ENCODE measurements at regions not wholly inside any gene's neighbourhood (a gene's known extent, or its start where the extent isn't known, plus 50 kb on each side); places are given as distances from the start of the nearest gene placed in this dataset.

GRCh38 chr12:108400056-108400455, 60.9 kb upstream of the CMKLR1 start:
- WGBS (ENCODE audit: extremely low coverage, insufficient coverage, low lambda C conversion rate) = no CpG with 5 or more reads among the region's 3 CpGs
- Histone ChIP-seq H3K79me2 (ENCODE audit: control insufficient read depth, insufficient read depth, low read length) (no peaks in the 10 kb centered on the region), H3K36me3 (ENCODE audit: control insufficient read depth, insufficient read depth, low read length) (no peaks in the 10 kb centered on the region), H2AK5ac (ENCODE audit: low read length) (no peak overlapping the region), H3K27me3 (ENCODE audit: insufficient read depth, low read length, poor library complexity) (no peaks in the 10 kb centered on the region), H3K27ac (ENCODE audit: low read depth, low read length) (no peak overlapping the region), H3K23ac (ENCODE audit: low read length) (no peak overlapping the region), H4K5ac (ENCODE audit: low read length) (no peak overlapping the region), H2BK15ac (replicated peaks; ENCODE audit: low read depth) (no peak overlapping the region), H3K4me2 (ENCODE audit: low read length) (no peak overlapping the region), H4K8ac (ENCODE audit: low read depth, low read length) (no peak overlapping the region), H3K18ac (ENCODE audit: low read length) (no peak overlapping the region), H3K9ac (ENCODE audit: low read length) (no peak overlapping the region), H2BK5ac (ENCODE audit: low read length) (no peak overlapping the region), H3K56ac (ENCODE audit: low read length) (no peak overlapping the region), H3K79me1 (ENCODE audit: low read length) (no peaks in the 10 kb centered on the region), H3K4me1 (ENCODE audit: control insufficient read depth, low read depth, low read length) (no peaks in the 10 kb centered on the region), H2BK120ac (ENCODE audit: low read depth, low read length) (no peak overlapping the region), H3K4ac (ENCODE audit: low read depth, low read length) (no peak overlapping the region), H3K4me3 (ENCODE audit: low read length) (no peak overlapping the region)
- no peak for DNase-seq

- Histone ChIP-seq H3K27ac (ENCODE audit: low read depth, low read length) (no peak overlapping the region), H3K4me3 (ENCODE audit: low read length) (no peak overlapping the region), H3K23ac (ENCODE audit: low read length) (no peak overlapping the region), H3K18ac (ENCODE audit: low read length) (no peak overlapping the region), H3K56ac (ENCODE audit: low read length) (no peak overlapping the region), H2BK5ac (ENCODE audit: low read length) (no peak overlapping the region), H4K8ac (ENCODE audit: low read depth, low read length) (no peak overlapping the region), H3K4ac (ENCODE audit: low read depth, low read length) (no peak overlapping the region), H3K36me3 (ENCODE audit: control insufficient read depth, insufficient read depth, low read length) (no peaks in the 10 kb centered on the region), H3K4me2 (ENCODE audit: low read length) (no peak overlapping the region), H2BK120ac (ENCODE audit: low read depth, low read length) (no peak overlapping the region), H3K4me1 (ENCODE audit: control insufficient read depth, low read depth, low read length) (no peaks in the 10 kb centered on the region), H3K79me2 (ENCODE audit: control insufficient read depth, insufficient read depth, low read length) (no peaks in the 10 kb centered on the region), H3K9ac (ENCODE audit: low read length) (no peak overlapping the region), H3K79me1 (ENCODE audit: low read length) (no peaks in the 10 kb centered on the region), H3K27me3 (ENCODE audit: insufficient read depth, low read length, poor library complexity) (no peaks in the 10 kb centered on the region), H4K5ac (ENCODE audit: low read length) (no peak overlapping the region), H2BK15ac (replicated peaks; ENCODE audit: low read depth) (no peak overlapping the region), H2AK5ac (ENCODE audit: low read length) (no peak overlapping the region)
- no peak for DNase-seq
- WGBS (ENCODE audit: extremely low coverage, insufficient coverage, low lambda C conversion rate) = no CpG with 5 or more reads among the region's 5 CpGs
Observed at GRCh38 chr12:108399514-108399913, 60.4 kb upstream of the CMKLR1 start.

- DNase-seq = no peak
- H3K23ac ChIP-seq (ENCODE audit: low read length) = no peak overlapping the region
Observed at GRCh38 chr12:108394196-108394595, 55.1 kb upstream of the CMKLR1 start.

GRCh38 chr12:108392284-108392683, 53.2 kb upstream of the CMKLR1 start:
- Histone ChIP-seq H2BK15ac (replicated peaks; ENCODE audit: low read depth) (no peak overlapping the region), H3K4me2 (ENCODE audit: low read length) (no peak overlapping the region)
- WGBS (ENCODE audit: extremely low coverage, insufficient coverage, low lambda C conversion rate) = no CpG with 5 or more reads among the region's 5 CpGs

More at GRCh38 chr12:108394196-108394595, 55.1 kb upstream of the CMKLR1 start:
- Histone ChIP-seq H2BK15ac (replicated peaks; ENCODE audit: low read depth) (no peak overlapping the region), H2BK5ac (ENCODE audit: low read length) (no peak overlapping the region), H3K4ac (ENCODE audit: low read depth, low read length) (no peak overlapping the region), H3K36me3 (ENCODE audit: control insufficient read depth, insufficient read depth, low read length) (no peaks in the 10 kb centered on the region), H3K18ac (ENCODE audit: low read length) (no peak overlapping the region), H3K79me2 (ENCODE audit: control insufficient read depth, insufficient read depth, low read length) (no peaks in the 10 kb centered on the region), H3K27ac (ENCODE audit: low read depth, low read length) (no peak overlapping the region), H2BK120ac (ENCODE audit: low read depth, low read length) (no peak overlapping the region), H3K4me3 (ENCODE audit: low read length) (no peak overlapping the region), H3K4me1 (ENCODE audit: control insufficient read depth, low read depth, low read length) (no peaks in the 10 kb centered on the region), H3K27me3 (ENCODE audit: insufficient read depth, low read length, poor library complexity) (no peaks in the 10 kb centered on the region), H4K5ac (ENCODE audit: low read length) (no peak overlapping the region), H3K56ac (ENCODE audit: low read length) (no peak overlapping the region), H4K8ac (ENCODE audit: low read depth, low read length) (no peak overlapping the region), H2AK5ac (ENCODE audit: low read length) (no peak overlapping the region), H3K4me2 (ENCODE audit: low read length) (no peak overlapping the region), H3K79me1 (ENCODE audit: low read length) (no peaks in the 10 kb centered on the region), H3K9ac (ENCODE audit: low read length) (no peak overlapping the region)
- WGBS (ENCODE audit: extremely low coverage, insufficient coverage, low lambda C conversion rate) = no CpG with 5 or more reads among the region's 5 CpGs

GRCh38 chr12:108390495-108391203, 51.5 kb upstream of the CMKLR1 start:
- no peaks in the 10 kb centered on the region for H3K27me3 ChIP-seq (ENCODE audit: insufficient read depth, low read length, poor library complexity)
- H3K4me1 ChIP-seq (ENCODE audit: control insufficient read depth, low read depth, low read length) = no peaks in the 10 kb centered on the region
- no peak overlapping the region for H3K4me2 ChIP-seq (ENCODE audit: low read length)
- no peak overlapping the region for H2BK15ac ChIP-seq (replicated peaks; ENCODE audit: low read depth)
- H3K36me3 ChIP-seq (ENCODE audit: control insufficient read depth, insufficient read depth, low read length) = no peaks in the 10 kb centered on the region
- no peak overlapping the region for H3K9ac ChIP-seq (ENCODE audit: low read length)
- no peaks in the 10 kb centered on the region for H3K79me1 ChIP-seq (ENCODE audit: low read length)
- H3K23ac ChIP-seq (ENCODE audit: low read length) = no peak overlapping the region
- WGBS (ENCODE audit: extremely low coverage, insufficient coverage, low lambda C conversion rate) = no CpG with 5 or more reads among the region's 7 CpGs
- H2BK120ac ChIP-seq (ENCODE audit: low read depth, low read length) = no peak overlapping the region
- H3K4me3 ChIP-seq (ENCODE audit: low read length) = no peak overlapping the region
- no peak overlapping the region for H2AK5ac ChIP-seq (ENCODE audit: low read length)
- no peak overlapping the region for H4K5ac ChIP-seq (ENCODE audit: low read length)
- DNase-seq = no peak
- no peak overlapping the region for H4K8ac ChIP-seq (ENCODE audit: low read depth, low read length)
- H3K18ac ChIP-seq (ENCODE audit: low read length) = no peak overlapping the region
- no peaks in the 10 kb centered on the region for H3K79me2 ChIP-seq (ENCODE audit: control insufficient read depth, insufficient read depth, low read length)
- no peak overlapping the region for H3K56ac ChIP-seq (ENCODE audit: low read length)
- no peak overlapping the region for H2BK5ac ChIP-seq (ENCODE audit: low read length)
- H3K27ac ChIP-seq (ENCODE audit: low read depth, low read length) = no peak overlapping the region
- H3K4ac ChIP-seq (ENCODE audit: low read depth, low read length) = no peak overlapping the region

More at GRCh38 chr12:108392284-108392683, 53.2 kb upstream of the CMKLR1 start:
- H4K8ac ChIP-seq (ENCODE audit: low read depth, low read length) = no peak overlapping the region
- no peak overlapping the region for H3K4me3 ChIP-seq (ENCODE audit: low read length)
- no peak overlapping the region for H3K4ac ChIP-seq (ENCODE audit: low read depth, low read length)
- no peak overlapping the region for H4K5ac ChIP-seq (ENCODE audit: low read length)
- no peak overlapping the region for H3K9ac ChIP-seq (ENCODE audit: low read length)
- no peak for DNase-seq
- no peaks in the 10 kb centered on the region for H3K4me1 ChIP-seq (ENCODE audit: control insufficient read depth, low read depth, low read length)
- H2BK5ac ChIP-seq (ENCODE audit: low read length) = no peak overlapping the region
- no peaks in the 10 kb centered on the region for H3K27me3 ChIP-seq (ENCODE audit: insufficient read depth, low read length, poor library complexity)
- no peak overlapping the region for H2AK5ac ChIP-seq (ENCODE audit: low read length)
- no peak overlapping the region for H3K23ac ChIP-seq (ENCODE audit: low read length)
- no peak overlapping the region for H3K18ac ChIP-seq (ENCODE audit: low read length)
- H3K56ac ChIP-seq (ENCODE audit: low read length) = no peak overlapping the region
- H3K79me1 ChIP-seq (ENCODE audit: low read length) = no peaks in the 10 kb centered on the region
- no peaks in the 10 kb centered on the region for H3K79me2 ChIP-seq (ENCODE audit: control insufficient read depth, insufficient read depth, low read length)
- no peaks in the 10 kb centered on the region for H3K36me3 ChIP-seq (ENCODE audit: control insufficient read depth, insufficient read depth, low read length)
- no peak overlapping the region for H2BK120ac ChIP-seq (ENCODE audit: low read depth, low read length)
- H3K27ac ChIP-seq (ENCODE audit: low read depth, low read length) = no peak overlapping the region

GRCh38 chr12:108389544-108389943, 50.4 kb upstream of the CMKLR1 start:
- no peak overlapping the region for H3K23ac ChIP-seq (ENCODE audit: low read length)
- no peak overlapping the region for H3K9ac ChIP-seq (ENCODE audit: low read length)
- no peak overlapping the region for H2AK5ac ChIP-seq (ENCODE audit: low read length)
- H3K79me1 ChIP-seq (ENCODE audit: low read length) = no peaks in the 10 kb centered on the region
- no peaks in the 10 kb centered on the region for H3K79me2 ChIP-seq (ENCODE audit: control insufficient read depth, insufficient read depth, low read length)
- H3K4ac ChIP-seq (ENCODE audit: low read depth, low read length) = no peak overlapping the region
- H2BK120ac ChIP-seq (ENCODE audit: low read depth, low read length) = no peak overlapping the region
- H3K18ac ChIP-seq (ENCODE audit: low read length) = no peak overlapping the region
- H3K36me3 ChIP-seq (ENCODE audit: control insufficient read depth, insufficient read depth, low read length) = no peaks in the 10 kb centered on the region
- no peak for DNase-seq
- H3K4me2 ChIP-seq (ENCODE audit: low read length) = no peak overlapping the region
- no peaks in the 10 kb centered on the region for H3K27me3 ChIP-seq (ENCODE audit: insufficient read depth, low read length, poor library complexity)
- H3K27ac ChIP-seq (ENCODE audit: low read depth, low read length) = no peak overlapping the region
- H3K56ac ChIP-seq (ENCODE audit: low read length) = no peak overlapping the region
- H3K4me3 ChIP-seq (ENCODE audit: low read length) = no peak overlapping the region
- no peak overlapping the region for H2BK5ac ChIP-seq (ENCODE audit: low read length)
- no peak overlapping the region for H2BK15ac ChIP-seq (replicated peaks; ENCODE audit: low read depth)
- H4K5ac ChIP-seq (ENCODE audit: low read length) = no peak overlapping the region
- H4K8ac ChIP-seq (ENCODE audit: low read depth, low read length) = no peak overlapping the region
- no peaks in the 10 kb centered on the region for H3K4me1 ChIP-seq (ENCODE audit: control insufficient read depth, low read depth, low read length)
- 92% methylated on average over 1 of the region's 1 CpG for WGBS (ENCODE audit: extremely low coverage, insufficient coverage, low lambda C conversion rate)

Measured in mesendoderm (in vitro differentiated cells).